ENCODE measurements at regions not wholly inside any gene's neighbourhood (a gene's known extent, or its start where the extent isn't known, plus 50 kb on each side); places are given as distances from the start of the nearest gene placed in this dataset.

GRCh38 chr21:17348357-17348756, 164.5 kb upstream of the CXADR start:
- no peak overlapping the region for H3K4me3 ChIP-seq (replicated peaks in 1 of 2; ENCODE audit: low read depth in 2 of 2, low read length in 2 of 2)
- DNase-seq (ENCODE audit: low read depth in 2 of 2), result no peak
- TF ChIP-seq CTCF (IDR thresholded peaks at IDR 0.05; ENCODE audit: low read depth, low read length), result no peak

- no peak overlapping the region for H3K4me3 ChIP-seq (replicated peaks in 1 of 2; ENCODE audit: low read depth in 2 of 2, low read length in 2 of 2)
- DNase-seq (ENCODE audit: low read depth in 2 of 2), result no peak
- TF ChIP-seq CTCF (IDR thresholded peaks at IDR 0.05; ENCODE audit: low read depth, low read length), result no peak
Measured at GRCh38 chr21:17348849-17349248, 164.0 kb upstream of the CXADR start.

GRCh38 chr21:17351766-17352165, 161.1 kb upstream of the CXADR start:
- TF ChIP-seq CTCF (IDR thresholded peaks at IDR 0.05; ENCODE audit: low read depth, low read length), result no peak
- DNase-seq (ENCODE audit: low read depth in 2 of 2), result no peak
- no peak overlapping the region for H3K4me3 ChIP-seq (replicated peaks in 1 of 2; ENCODE audit: low read depth in 2 of 2, low read length in 2 of 2)

GRCh38 chr21:17352996-17353655, 159.7 kb upstream of the CXADR start:
- no peak for DNase-seq (ENCODE audit: low read depth in 2 of 2)
- TF ChIP-seq CTCF (IDR thresholded peaks at IDR 0.05; ENCODE audit: low read depth, low read length), result no peak
- no peak overlapping the region for H3K4me3 ChIP-seq (replicated peaks in 1 of 2; ENCODE audit: low read depth in 2 of 2, low read length in 2 of 2)

- no peak overlapping the region for H3K4me3 ChIP-seq (replicated peaks in 1 of 2; ENCODE audit: low read depth in 2 of 2, low read length in 2 of 2)
- TF ChIP-seq CTCF (IDR thresholded peaks at IDR 0.05; ENCODE audit: low read depth, low read length), result no peak
- no peak for DNase-seq (ENCODE audit: low read depth in 2 of 2)
Measured at GRCh38 chr21:17359781-17360180, 153.1 kb upstream of the CXADR start.

GRCh38 chr21:17368748-17369363, 144.0 kb upstream of the CXADR start:
- no peak overlapping the region for H3K4me3 ChIP-seq (replicated peaks in 1 of 2; ENCODE audit: low read depth in 2 of 2, low read length in 2 of 2)
- DNase-seq (ENCODE audit: low read depth in 2 of 2), result no peak
- TF ChIP-seq CTCF (IDR thresholded peaks at IDR 0.05; ENCODE audit: low read depth, low read length), result no peak
